ENCODE measurements at regions not wholly inside any gene's neighbourhood (a gene's known extent, or its start where the extent isn't known, plus 50 kb on each side); places are given as distances from the start of the nearest gene placed in this dataset.

DNA sequence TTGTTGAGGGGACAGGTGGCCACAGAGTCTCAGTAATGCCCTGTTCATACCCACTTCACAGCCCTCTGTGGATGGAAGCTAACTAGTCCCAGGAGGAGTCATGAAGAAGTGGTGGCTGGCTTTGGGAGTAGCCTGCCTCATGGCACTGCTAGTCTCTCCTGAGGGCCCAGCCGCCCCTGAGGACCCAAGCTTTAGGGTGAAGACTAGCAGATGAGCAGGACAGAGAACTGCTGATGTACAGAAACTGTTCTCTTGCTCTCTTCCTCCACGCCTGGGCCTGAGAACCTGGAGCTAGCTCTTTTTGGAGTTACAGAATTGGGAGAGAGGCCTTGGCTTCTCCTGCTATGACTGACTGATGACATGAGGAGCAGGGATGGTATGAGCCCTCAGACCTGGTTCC is 99.2 kb downstream of the RAMP3 start:
- H3K4me3 Mint-ChIP-seq: no peak overlapping the region
- no peaks in the 10 kb centered on the region for H3K36me3 Mint-ChIP-seq
- ChIA-PET POLR2A (no interaction called here), CTCF (no interaction called here)
- H3K27me3 Mint-ChIP-seq (ENCODE audit: low read depth): peaks cover 13% of the 10 kb centered on the region
- ATAC-seq (no peak), DNase-seq (ENCODE audit: low spot score) (no peak)
- peaks cover 9% of the 10 kb centered on the region for H3K4me1 Mint-ChIP-seq
- H3K9me3 Mint-ChIP-seq: peaks cover 6% of the 10 kb centered on the region
- TF ChIP-seq ZNF396 (CRISPR knock-in tag; IDR thresholded peaks at IDR 0.05; ENCODE audit: borderline replicate concordance) (no peak), SP1 (CRISPR knock-in tag; conservative IDR thresholded peaks at IDR 0.05) (no peak), ATF1 (CRISPR knock-in tag; IDR thresholded peaks at IDR 0.05) (no peak), HMGXB4 (CRISPR knock-in tag; IDR thresholded peaks at IDR 0.05) (no peak), CBFB (CRISPR knock-in tag; IDR thresholded peaks at IDR 0.05; ENCODE audit: low read depth) (no peak), EMX1 (CRISPR knock-in tag; IDR thresholded peaks at IDR 0.05) (no peak), CDX4 (CRISPR knock-in tag; IDR thresholded peaks at IDR 0.05; ENCODE audit: borderline replicate concordance) (no peak), TEAD4 (CRISPR knock-in tag; IDR thresholded peaks at IDR 0.05) (no peak), ZMAT4 (CRISPR knock-in tag; IDR thresholded peaks at IDR 0.05) (no peak), NFATC4 (CRISPR knock-in tag; IDR thresholded peaks at IDR 0.05) (no peak), NR1H2 (CRISPR knock-in tag; IDR thresholded peaks at IDR 0.05) (no peak), TP53 (CRISPR knock-in tag; IDR thresholded peaks at IDR 0.05) (no peak), ZNF219 (CRISPR knock-in tag; IDR thresholded peaks at IDR 0.05; ENCODE audit: borderline replicate concordance) (no peak), FOXP1 (CRISPR knock-in tag; IDR thresholded peaks at IDR 0.05; ENCODE audit: borderline replicate concordance) (no peak)
- TF ChIP-seq, protein P1, sequence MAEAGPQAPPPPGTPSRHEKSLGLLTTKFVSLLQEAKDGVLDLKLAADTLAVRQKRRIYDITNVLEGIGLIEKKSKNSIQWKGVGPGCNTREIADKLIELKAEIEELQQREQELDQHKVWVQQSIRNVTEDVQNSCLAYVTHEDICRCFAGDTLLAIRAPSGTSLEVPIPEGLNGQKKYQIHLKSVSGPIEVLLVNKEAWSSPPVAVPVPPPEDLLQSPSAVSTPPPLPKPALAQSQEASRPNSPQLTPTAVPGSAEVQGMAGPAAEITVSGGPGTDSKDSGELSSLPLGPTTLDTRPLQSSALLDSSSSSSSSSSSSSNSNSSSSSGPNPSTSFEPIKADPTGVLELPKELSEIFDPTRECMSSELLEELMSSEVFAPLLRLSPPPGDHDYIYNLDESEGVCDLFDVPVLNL (CRISPR knock-in tag; IDR thresholded peaks at IDR 0.05; ENCODE audit: borderline replicate concordance, low read depth): no peak
- TF ChIP-seq, protein P2, sequence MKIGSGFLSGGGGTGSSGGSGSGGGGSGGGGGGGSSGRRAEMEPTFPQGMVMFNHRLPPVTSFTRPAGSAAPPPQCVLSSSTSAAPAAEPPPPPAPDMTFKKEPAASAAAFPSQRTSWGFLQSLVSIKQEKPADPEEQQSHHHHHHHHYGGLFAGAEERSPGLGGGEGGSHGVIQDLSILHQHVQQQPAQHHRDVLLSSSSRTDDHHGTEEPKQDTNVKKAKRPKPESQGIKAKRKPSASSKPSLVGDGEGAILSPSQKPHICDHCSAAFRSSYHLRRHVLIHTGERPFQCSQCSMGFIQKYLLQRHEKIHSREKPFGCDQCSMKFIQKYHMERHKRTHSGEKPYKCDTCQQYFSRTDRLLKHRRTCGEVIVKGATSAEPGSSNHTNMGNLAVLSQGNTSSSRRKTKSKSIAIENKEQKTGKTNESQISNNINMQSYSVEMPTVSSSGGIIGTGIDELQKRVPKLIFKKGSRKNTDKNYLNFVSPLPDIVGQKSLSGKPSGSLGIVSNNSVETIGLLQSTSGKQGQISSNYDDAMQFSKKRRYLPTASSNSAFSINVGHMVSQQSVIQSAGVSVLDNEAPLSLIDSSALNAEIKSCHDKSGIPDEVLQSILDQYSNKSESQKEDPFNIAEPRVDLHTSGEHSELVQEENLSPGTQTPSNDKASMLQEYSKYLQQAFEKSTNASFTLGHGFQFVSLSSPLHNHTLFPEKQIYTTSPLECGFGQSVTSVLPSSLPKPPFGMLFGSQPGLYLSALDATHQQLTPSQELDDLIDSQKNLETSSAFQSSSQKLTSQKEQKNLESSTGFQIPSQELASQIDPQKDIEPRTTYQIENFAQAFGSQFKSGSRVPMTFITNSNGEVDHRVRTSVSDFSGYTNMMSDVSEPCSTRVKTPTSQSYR (CRISPR knock-in tag; IDR thresholded peaks at IDR 0.05): no peak
- TF ChIP-seq, protein P3, sequence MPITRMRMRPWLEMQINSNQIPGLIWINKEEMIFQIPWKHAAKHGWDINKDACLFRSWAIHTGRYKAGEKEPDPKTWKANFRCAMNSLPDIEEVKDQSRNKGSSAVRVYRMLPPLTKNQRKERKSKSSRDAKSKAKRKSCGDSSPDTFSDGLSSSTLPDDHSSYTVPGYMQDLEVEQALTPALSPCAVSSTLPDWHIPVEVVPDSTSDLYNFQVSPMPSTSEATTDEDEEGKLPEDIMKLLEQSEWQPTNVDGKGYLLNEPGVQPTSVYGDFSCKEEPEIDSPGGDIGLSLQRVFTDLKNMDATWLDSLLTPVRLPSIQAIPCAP (CRISPR knock-in tag; IDR thresholded peaks at IDR 0.05): no peak
- no peak overlapping the region for H3K27ac Mint-ChIP-seq

- Mint-ChIP-seq H3K9me3 (peaks cover 11% of the 10 kb centered on the region), H3K27ac (no peak overlapping the region), H3K36me3 (0 out of 2 replicates have a peak, but pooled peaks cover under 1% of the 10 kb centered on the region), H3K4me3 (no peak overlapping the region), H3K4me1 (peaks cover 9% of the 10 kb centered on the region), H3K27me3 (ENCODE audit: low read depth) (peaks cover 13% of the 10 kb centered on the region)
- DNase-seq (ENCODE audit: low spot score) (no peak), ATAC-seq (no peak)
- CTCF ChIA-PET: no interaction called here
- POLR2A ChIA-PET: no interaction called here
- TF ChIP-seq GRHL2 (CRISPR knock-in tag; IDR thresholded peaks at IDR 0.05; ENCODE audit: insufficient replicate concordance, severe bottlenecking) (no peak), TEAD4 (CRISPR knock-in tag; IDR thresholded peaks at IDR 0.05) (no peak), SOX15 (CRISPR knock-in tag; IDR thresholded peaks at IDR 0.05) (no peak), ZNF263 (CRISPR knock-in tag; IDR thresholded peaks at IDR 0.05; ENCODE audit: low read depth) (no peak), HMGA2 (CRISPR knock-in tag; IDR thresholded peaks at IDR 0.05) (no peak), SMAD3 (CRISPR knock-in tag; IDR thresholded peaks at IDR 0.05; ENCODE audit: borderline replicate concordance) (no peak), ZNF121 (CRISPR knock-in tag; IDR thresholded peaks at IDR 0.05) (no peak), ATF6 (CRISPR knock-in tag; IDR thresholded peaks at IDR 0.05) (no peak)
- TF ChIP-seq, protein P2 (CRISPR knock-in tag; IDR thresholded peaks at IDR 0.05): no peak
Observed at GRCh38 chr7:45257284-45257683, 99.7 kb downstream of the RAMP3 start.

Measured in WTC11 (cell line).